Retinal pigment epithelial cell (primary cell): ENCODE measurements at regions not wholly inside any gene's neighbourhood (a gene's known extent, or its start where the extent isn't known, plus 50 kb on each side); places are given as distances from the start of the nearest gene placed in this dataset.

Source experiments
- DNase-seq: peaks from one replicate; pipeline ENCODE4 v3.0.0-alpha.2; 2010; ENCODE audit warnings: low read depth
- H3K4me3 ChIP-seq: 2 replicates; pipeline ENCODE4 v1.5.1; 2011; ENCODE audit warnings: mild to moderate bottlenecking, low read length, control low read depth, moderate library complexity
- TF ChIP-seq, protein P1 (sequence below): conservative IDR thresholded peaks from 2 replicates; pipeline ENCODE4 v1.5.1; 2011; ENCODE audit warnings: low read depth, low read length, control low read depth, inconsistent platforms

DNA sequence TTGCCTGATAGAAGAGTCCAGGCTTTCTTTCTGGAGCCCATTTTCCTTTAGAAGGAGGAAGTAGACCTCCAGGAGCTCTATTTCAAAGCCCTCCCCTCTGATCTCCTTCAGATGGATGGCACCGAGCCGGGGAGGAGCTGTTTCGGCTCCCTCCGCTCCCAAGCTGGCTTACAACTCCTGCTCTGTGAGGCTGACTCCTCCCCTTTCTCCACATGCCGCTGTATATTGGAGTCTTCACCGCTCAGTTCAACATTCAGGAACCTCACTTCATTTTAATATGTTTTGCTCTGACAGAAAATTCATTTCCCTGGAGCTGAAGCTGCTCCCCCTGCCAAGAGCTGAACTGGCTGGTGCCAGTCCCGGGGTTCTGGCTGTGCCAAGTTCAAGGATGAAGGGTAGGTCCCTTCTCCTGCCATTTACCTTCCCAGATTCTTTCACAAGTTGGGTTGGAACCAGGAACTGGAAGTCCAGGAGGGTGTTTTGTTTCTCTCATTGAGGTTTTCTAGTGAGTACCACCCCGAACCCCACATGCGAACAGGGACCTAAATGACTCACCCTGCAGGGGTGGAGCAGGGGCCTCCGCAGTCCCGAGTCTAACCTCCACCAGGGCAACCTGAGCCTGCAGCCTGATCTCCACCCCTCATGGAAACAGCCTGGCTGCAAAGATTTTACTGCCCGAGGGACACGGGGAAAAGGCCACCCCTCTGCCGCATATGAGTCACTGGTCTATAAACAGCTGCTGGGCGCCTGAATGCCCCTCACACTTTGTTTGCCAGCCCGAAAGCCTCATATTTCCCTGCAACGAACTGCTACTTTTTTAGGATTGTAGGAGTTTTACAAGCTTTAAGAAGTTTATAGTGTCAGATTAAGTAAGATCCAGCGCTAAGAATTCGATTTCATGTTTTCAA, 68.6 kb upstream of the FOXA2 start:
- no peak for DNase-seq
- TF ChIP-seq, protein P1, sequence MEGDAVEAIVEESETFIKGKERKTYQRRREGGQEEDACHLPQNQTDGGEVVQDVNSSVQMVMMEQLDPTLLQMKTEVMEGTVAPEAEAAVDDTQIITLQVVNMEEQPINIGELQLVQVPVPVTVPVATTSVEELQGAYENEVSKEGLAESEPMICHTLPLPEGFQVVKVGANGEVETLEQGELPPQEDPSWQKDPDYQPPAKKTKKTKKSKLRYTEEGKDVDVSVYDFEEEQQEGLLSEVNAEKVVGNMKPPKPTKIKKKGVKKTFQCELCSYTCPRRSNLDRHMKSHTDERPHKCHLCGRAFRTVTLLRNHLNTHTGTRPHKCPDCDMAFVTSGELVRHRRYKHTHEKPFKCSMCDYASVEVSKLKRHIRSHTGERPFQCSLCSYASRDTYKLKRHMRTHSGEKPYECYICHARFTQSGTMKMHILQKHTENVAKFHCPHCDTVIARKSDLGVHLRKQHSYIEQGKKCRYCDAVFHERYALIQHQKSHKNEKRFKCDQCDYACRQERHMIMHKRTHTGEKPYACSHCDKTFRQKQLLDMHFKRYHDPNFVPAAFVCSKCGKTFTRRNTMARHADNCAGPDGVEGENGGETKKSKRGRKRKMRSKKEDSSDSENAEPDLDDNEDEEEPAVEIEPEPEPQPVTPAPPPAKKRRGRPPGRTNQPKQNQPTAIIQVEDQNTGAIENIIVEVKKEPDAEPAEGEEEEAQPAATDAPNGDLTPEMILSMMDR, result no peak
- H3K4me3 ChIP-seq, result no peak overlapping the region

DNA sequence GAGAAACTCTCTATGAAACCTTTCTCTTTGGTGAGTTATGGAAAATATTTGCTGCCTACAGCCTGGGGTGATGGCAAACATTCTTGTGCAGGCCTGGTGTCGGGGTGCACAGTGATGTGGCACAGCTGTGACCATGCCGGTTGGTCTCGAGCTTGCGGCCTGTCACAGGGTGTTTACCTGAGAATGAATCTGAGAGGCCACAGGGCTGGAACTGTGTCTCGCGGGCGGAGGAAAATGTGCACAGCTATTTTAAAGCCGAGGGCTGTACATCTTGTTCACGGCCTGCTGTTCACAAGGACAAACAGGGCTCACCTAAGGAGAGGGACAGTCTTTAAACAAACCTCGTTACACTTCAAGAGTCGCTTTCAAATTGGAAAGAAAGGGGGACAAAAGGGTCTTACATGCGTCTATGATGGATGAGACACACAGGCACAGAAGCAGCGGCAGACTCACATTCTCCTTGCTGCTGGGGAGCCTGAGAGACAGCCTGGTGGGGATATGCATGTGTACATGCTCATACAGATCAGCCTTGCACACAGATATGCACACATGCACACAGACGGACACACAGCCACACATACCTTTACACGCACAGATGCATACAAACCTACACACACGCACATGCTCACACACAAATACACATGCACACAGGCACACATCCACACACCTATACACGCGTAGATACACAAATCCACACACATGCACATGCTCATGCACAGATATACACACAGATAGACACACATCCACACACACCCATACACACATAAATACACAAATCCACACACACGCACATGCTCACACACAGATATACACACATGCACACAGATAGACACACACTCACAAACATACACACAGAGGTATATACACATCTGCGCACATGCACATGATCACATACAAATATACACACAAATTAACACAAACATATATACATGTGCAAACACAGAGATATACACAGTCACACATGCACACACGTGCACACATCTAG, 69.6 kb upstream of the FOXA2 start:
- TF ChIP-seq, protein P1, result no peak
- no peak for DNase-seq
- H3K4me3 ChIP-seq, result no peak overlapping the region

DNA sequence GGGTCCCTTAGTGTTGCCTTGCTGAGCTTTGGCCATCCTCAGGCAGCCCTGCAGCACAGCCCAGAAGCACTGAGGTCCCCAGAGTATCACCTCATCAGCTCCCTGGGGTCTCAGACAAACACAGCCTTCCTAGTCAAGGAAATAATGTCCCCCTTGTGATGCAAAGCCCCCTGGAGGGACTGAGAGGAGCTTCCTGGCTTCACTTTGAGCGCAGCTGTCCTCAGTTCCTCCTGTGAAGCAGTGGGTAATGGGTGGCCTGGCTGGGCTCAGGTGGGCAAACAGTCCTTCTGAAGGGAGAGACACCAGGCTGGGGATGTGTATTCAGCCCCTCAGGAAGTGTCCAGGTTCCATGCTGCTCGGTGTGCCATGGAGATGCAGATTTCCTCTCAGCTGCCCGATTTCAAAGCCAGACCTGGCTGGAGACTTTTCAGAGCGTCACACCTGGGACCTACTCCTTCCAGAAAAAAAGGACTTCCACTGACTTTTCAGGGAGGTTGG, 79.2 kb upstream of the FOXA2 start:
- no peak overlapping the region for H3K4me3 ChIP-seq
- TF ChIP-seq, protein P1, result no peak
- no peak for DNase-seq

DNA sequence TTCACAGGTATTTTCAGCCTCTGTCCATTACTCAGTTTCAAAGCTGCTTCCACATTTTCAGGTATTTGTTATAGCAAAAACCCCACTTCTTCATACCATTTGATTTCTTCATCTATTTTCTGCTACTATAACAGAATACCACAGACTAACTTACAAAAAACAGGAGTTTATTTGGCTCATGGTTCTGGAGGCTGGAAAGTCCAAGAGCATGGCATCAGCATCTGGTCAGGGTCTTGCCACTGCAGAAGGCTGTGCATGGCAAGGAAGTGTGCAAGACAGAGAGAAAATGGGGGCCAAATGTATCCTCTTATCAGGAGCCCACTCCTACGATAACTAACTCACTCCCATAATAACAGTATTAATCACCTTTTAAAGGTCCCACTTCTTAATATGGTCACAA, 82.8 kb upstream of the FOXA2 start:
- no peak for DNase-seq
- TF ChIP-seq, protein P1, result no peak
- no peak overlapping the region for H3K4me3 ChIP-seq

DNA sequence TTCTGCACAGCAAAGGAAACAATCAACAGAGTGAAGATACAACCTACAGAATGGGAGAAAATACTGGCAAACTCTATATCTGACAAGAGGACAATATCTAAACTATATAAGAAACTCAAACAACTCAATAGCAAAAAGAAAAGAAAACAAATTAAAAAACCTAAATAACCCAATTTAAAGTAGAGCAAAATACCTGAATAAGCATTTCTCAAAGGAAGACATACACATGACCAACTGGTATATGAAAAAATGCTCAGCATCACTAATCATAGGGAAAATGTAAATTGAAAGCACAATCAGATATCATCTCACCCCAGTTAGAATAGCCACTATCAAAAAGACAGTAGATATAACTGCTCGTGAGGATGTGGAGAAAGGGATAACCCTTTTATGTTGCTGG, 87.8 kb upstream of the FOXA2 start:
- H3K4me3 ChIP-seq, result no peak overlapping the region
- TF ChIP-seq, protein P1, result no peak
- no peak for DNase-seq

DNA sequence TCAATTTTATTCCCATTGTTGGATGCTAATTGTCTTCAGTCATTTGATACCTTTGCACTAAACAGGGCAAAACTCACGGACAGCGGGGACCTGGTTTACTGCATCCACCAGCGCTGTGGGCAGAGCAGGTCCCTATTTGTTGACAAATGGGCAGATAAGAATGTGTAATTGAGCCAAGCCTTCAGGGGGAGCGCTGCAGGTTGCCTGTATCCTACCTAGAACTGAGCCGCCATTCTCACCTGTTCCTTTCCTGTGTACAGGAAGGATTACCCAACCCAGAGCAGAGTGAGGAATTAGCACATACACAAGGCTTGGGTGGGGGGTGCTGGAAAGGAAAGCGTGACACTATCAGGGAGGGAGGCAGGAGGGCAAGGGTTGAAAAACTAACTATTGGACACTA, 89.1 kb upstream of the FOXA2 start:
- TF ChIP-seq, protein P1, result no peak

More for the DNA sequence above, 89.1 kb upstream of the FOXA2 start:
- DNase-seq, result no peak
- no peak overlapping the region for H3K4me3 ChIP-seq
